ENCODE measurements at regions not wholly inside any gene's neighbourhood (a gene's known extent, or its start where the extent isn't known, plus 50 kb on each side); places are given as distances from the start of the nearest gene placed in this dataset.

DNA sequence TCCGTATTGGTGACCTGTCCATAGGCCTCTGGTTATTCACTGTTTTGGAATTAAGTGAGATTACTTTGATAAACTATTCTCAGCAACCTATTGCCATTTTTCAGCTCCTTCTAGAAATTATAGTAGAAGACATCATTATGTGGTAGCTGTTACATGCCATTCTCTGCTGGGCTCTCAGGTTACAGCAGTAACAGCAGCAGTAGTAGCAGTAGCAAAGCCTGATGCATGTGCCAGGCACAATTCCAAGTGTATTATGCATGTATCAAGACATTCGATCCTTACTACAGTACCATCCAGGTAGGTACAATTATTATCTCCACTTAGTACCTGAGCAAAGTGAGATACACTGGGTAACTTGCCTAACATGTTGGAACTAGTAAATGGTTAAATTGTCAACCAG is 74.3 kb downstream of the RPS12 start:
- no peaks in the 10 kb centered on the region for H3F3A ChIP-seq (ENCODE audit: insufficient read depth, low read length)
- no peaks in the 10 kb centered on the region for H3K9me2 ChIP-seq (ENCODE audit: low read depth, low read length)
- H3K4me3 ChIP-seq (ENCODE audit: low read depth, low read length, poor library complexity, severe bottlenecking) = no peak overlapping the region
- TF ChIP-seq CTCF (IDR thresholded peaks at IDR 0.05; ENCODE audit: low read length) (no peak), EZH2 (IDR thresholded peaks at IDR 0.05; ENCODE audit: borderline replicate concordance, low read length) (no peak)
- no peaks in the 10 kb centered on the region for H4K20me1 ChIP-seq (ENCODE audit: insufficient read depth, low read length)
- no peak overlapping the region for H2AFZ ChIP-seq (ENCODE audit: low read length)
- no peak overlapping the region for H3K9ac ChIP-seq (ENCODE audit: low read length)
- no peaks in the 10 kb centered on the region for H3K36me3 ChIP-seq (ENCODE audit: insufficient read depth, low read length)
- H3K27me3 ChIP-seq (ENCODE audit: insufficient read depth, low read length) = no peaks in the 10 kb centered on the region
- no peaks in the 10 kb centered on the region for H3K4me1 ChIP-seq (ENCODE audit: insufficient read depth, low read length, severe bottlenecking)
- H3K27ac ChIP-seq (ENCODE audit: low read depth, low read length, poor library complexity, severe bottlenecking) = no peak overlapping the region
- no peaks in the 10 kb centered on the region for H3K79me2 ChIP-seq (ENCODE audit: insufficient read depth, low read length)
- no peak overlapping the region for H3K4me2 ChIP-seq (ENCODE audit: low read length)
- H3K9me3 ChIP-seq (ENCODE audit: low read length) = no peaks in the 10 kb centered on the region

GRCh38 chr6:132892929-132893771 is 78.8 kb downstream of the RPS12 start:
- TF ChIP-seq EZH2 (IDR thresholded peaks at IDR 0.05; ENCODE audit: borderline replicate concordance, low read length) = no peak
- no peak for TF ChIP-seq CTCF (IDR thresholded peaks at IDR 0.05; ENCODE audit: low read length)
- no peaks in the 10 kb centered on the region for H4K20me1 ChIP-seq (ENCODE audit: insufficient read depth, low read length)
- H3K27me3 ChIP-seq (ENCODE audit: insufficient read depth, low read length) = no peaks in the 10 kb centered on the region
- no peaks in the 10 kb centered on the region for H3K4me1 ChIP-seq (ENCODE audit: insufficient read depth, low read length, severe bottlenecking)
- no peak overlapping the region for H2AFZ ChIP-seq (ENCODE audit: low read length)
- no peaks in the 10 kb centered on the region for H3K9me3 ChIP-seq (ENCODE audit: low read length)
- no peaks in the 10 kb centered on the region for H3F3A ChIP-seq (ENCODE audit: insufficient read depth, low read length)
- no peak overlapping the region for H3K27ac ChIP-seq (ENCODE audit: low read depth, low read length, poor library complexity, severe bottlenecking)
- no peak overlapping the region for H3K4me3 ChIP-seq (ENCODE audit: low read depth, low read length, poor library complexity, severe bottlenecking)
- no peak overlapping the region for H3K4me2 ChIP-seq (ENCODE audit: low read length)
- no peaks in the 10 kb centered on the region for H3K9me2 ChIP-seq (ENCODE audit: low read depth, low read length)
- H3K36me3 ChIP-seq (ENCODE audit: insufficient read depth, low read length) = no peaks in the 10 kb centered on the region
- H3K79me2 ChIP-seq (ENCODE audit: insufficient read depth, low read length) = no peaks in the 10 kb centered on the region
- no peak overlapping the region for H3K9ac ChIP-seq (ENCODE audit: low read length)

DNA sequence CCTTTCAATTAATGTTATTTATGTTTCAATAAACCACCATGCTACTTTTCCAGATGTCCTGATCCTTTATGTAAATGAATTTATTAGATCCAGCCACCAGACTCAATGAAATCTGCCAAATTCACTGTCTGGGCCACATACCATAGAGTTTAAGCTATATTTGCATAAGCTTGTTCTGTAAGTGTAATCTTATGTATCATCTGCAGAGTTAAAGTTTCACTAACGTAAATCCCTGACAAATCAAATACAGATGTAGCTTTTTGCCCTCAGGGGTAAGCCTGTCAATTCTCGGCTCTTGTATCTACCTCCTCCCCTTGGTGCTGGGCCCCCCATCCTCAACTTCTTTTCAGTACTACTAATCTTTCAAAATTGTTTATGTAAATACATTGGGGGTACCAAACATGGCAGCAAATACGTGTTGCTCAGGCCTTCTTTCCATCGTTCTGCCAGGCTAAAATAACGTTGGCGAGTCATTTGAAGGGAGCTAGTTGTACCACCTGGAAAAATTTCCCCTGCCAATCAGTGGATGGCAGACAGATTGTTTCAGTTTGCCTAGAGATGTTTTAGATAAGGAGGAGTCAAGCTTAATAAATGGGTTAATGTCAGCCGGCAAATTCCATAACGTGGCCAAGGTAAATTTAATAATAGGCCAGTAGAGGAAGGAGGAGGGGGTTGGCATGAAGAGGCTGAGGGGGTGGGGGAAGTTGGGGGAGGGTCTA is 79.6 kb downstream of the RPS12 start:
- Histone ChIP-seq H3K79me2 (ENCODE audit: insufficient read depth, low read length) (no peaks in the 10 kb centered on the region), H3K36me3 (ENCODE audit: insufficient read depth, low read length) (no peaks in the 10 kb centered on the region), H3K9me3 (ENCODE audit: low read length) (no peaks in the 10 kb centered on the region), H3K4me3 (ENCODE audit: low read depth, low read length, poor library complexity, severe bottlenecking) (no peak overlapping the region), H3F3A (ENCODE audit: insufficient read depth, low read length) (no peaks in the 10 kb centered on the region), H2AFZ (ENCODE audit: low read length) (no peak overlapping the region), H3K9ac (ENCODE audit: low read length) (no peak overlapping the region), H3K27ac (ENCODE audit: low read depth, low read length, poor library complexity, severe bottlenecking) (no peak overlapping the region), H4K20me1 (ENCODE audit: insufficient read depth, low read length) (no peaks in the 10 kb centered on the region), H3K9me2 (ENCODE audit: low read depth, low read length) (no peaks in the 10 kb centered on the region), H3K4me1 (ENCODE audit: insufficient read depth, low read length, severe bottlenecking) (no peaks in the 10 kb centered on the region), H3K4me2 (ENCODE audit: low read length) (no peak overlapping the region), H3K27me3 (ENCODE audit: insufficient read depth, low read length) (no peaks in the 10 kb centered on the region)
- TF ChIP-seq EZH2 (IDR thresholded peaks at IDR 0.05; ENCODE audit: borderline replicate concordance, low read length) = no peak
- TF ChIP-seq CTCF (IDR thresholded peaks at IDR 0.05; ENCODE audit: low read length) = no peak

Measured in OCI-LY1 (cell line).